H1 (cell line): ENCODE measurements at regions not wholly inside any gene's neighbourhood (a gene's known extent, or its start where the extent isn't known, plus 50 kb on each side); places are given as distances from the start of the nearest gene placed in this dataset.

Source experiments
- CTCF ChIA-PET: fragments of 300-600 bp; sonication (Branson Sonifier 250); formaldehyde crosslinking; loops from one replicate; lab custom pipeline; 2021; ENCODE audit not compliant: partially characterized antibody; lab: Charles Lee
- POLR2A ChIA-PET: fragments of 300-600 bp; sonication (Branson Sonifier 250); formaldehyde crosslinking; loops from one replicate; lab custom pipeline; 2021; ENCODE audit warnings: inconsistent platforms; ENCODE audit not compliant: partially characterized antibody; lab: Charles Lee
- DNase-seq, 2 experiments: peaks; one replicate each; pipeline versions ENCODE4 v3.0.0 to v3.0.0-alpha.2; 2010 to 2022; ENCODE audit warnings: low spot score in 2 of 2, low read depth in 1 of 2, mixed read lengths in 1 of 2
- FAIRE-seq: peaks from 2 replicates; lab custom pipeline; 2011; peaks lifted over from hg19 to GRCh38; lab: Jason Lieb, UNC
- H2AFZ ChIP-seq: 2 replicates; pipeline ENCODE4 v1.8.1; 2012; ENCODE audit warnings: low read length, inconsistent platforms
- H2AK5ac ChIP-seq: 2 replicates; pipeline ENCODE4 v1.6.1; 2013; ENCODE audit warnings: low read depth, low read length
- H2BK120ac ChIP-seq: replicated peaks from 2 replicates; pipeline ENCODE3; 2013; ENCODE audit warnings: low read depth, low read length, inconsistent platforms
- H2BK12ac ChIP-seq: 2 replicates; pipeline ENCODE4 v1.6.1; 2013; ENCODE audit warnings: low read depth, low read length
- H2BK15ac ChIP-seq: 2 replicates; pipeline ENCODE4 v1.6.1; 2013; ENCODE audit warnings: low read length
- H2BK20ac ChIP-seq: 2 replicates; pipeline ENCODE4 v1.6.1; 2013; ENCODE audit warnings: low read length
- H2BK5ac ChIP-seq: 2 replicates; pipeline ENCODE4 v1.6.1; 2013; ENCODE audit warnings: low read depth, low read length
- H3K14ac ChIP-seq: 2 replicates; pipeline ENCODE4 v1.6.1; 2013; ENCODE audit warnings: inconsistent platforms; ENCODE audit not compliant: insufficient read length
- H3K18ac ChIP-seq: 2 replicates; pipeline ENCODE4 v1.6.1; 2013; ENCODE audit warnings: low read length; ENCODE audit errors: extremely low read depth
- H3K23ac ChIP-seq: 2 replicates; pipeline ENCODE4 v1.6.1; 2013; ENCODE audit warnings: inconsistent platforms; ENCODE audit not compliant: insufficient read length
- H3K23me2 ChIP-seq: 2 replicates; pipeline ENCODE4 v1.6.1; 2013; ENCODE audit warnings: low read depth, low read length
- H3K27ac ChIP-seq: 2 replicates; pipeline ENCODE4 v1.6.1; 2011; ENCODE audit warnings: low read depth, low read length, inconsistent platforms
- H3K27me3 ChIP-seq, 4 experiments: replicated peaks in 1 of 4; 1 replicate in 1 of 4; 2 replicates in 3 of 4; pipeline versions ENCODE4 v1.6.1 to v1.8.1; 2011 to 2013; ENCODE audit warnings: low read length in 3 of 4, mild to moderate bottlenecking in 3 of 4, inconsistent platforms in 2 of 4, mixed read lengths in 2 of 4, moderate library complexity in 1 of 4; ENCODE audit not compliant: control insufficient read depth in 3 of 4, insufficient read depth in 3 of 4; ENCODE audit errors: extremely low read depth in 1 of 4
- H3K36me3 ChIP-seq, 4 experiments: 2 replicates each; pipeline versions ENCODE4 v1.6.1 to v1.8.1; 2011 to 2013; ENCODE audit warnings: mild to moderate bottlenecking in 4 of 4, low read length in 3 of 4, moderate library complexity in 2 of 4, control low read depth in 1 of 4, inconsistent platforms in 1 of 4; ENCODE audit not compliant: insufficient read depth in 4 of 4, control insufficient read depth in 2 of 4
- H3K4ac ChIP-seq: replicated peaks from 2 replicates; pipeline ENCODE3; 2013; ENCODE audit warnings: low read length, low read depth, mixed read lengths, inconsistent platforms; ENCODE audit not compliant: insufficient read length
- H3K4me1 ChIP-seq, 4 experiments: replicated peaks in 1 of 4; 1 replicate in 1 of 4; 2 replicates in 3 of 4; pipeline versions ENCODE4 v1.6.1 to v1.8.1; 2011 to 2013; ENCODE audit warnings: low read length in 3 of 4, inconsistent platforms in 2 of 4, mixed read lengths in 1 of 4; ENCODE audit not compliant: insufficient read depth in 4 of 4, control insufficient read depth in 3 of 4
- H3K4me2 ChIP-seq, 2 experiments: 2 replicates each; pipeline versions ENCODE4 v1.6.1 to v1.8.1; 2011 to 2013; ENCODE audit warnings: low read depth in 2 of 2, low read length in 2 of 2, control low read depth in 1 of 2, inconsistent platforms in 1 of 2, mild to moderate bottlenecking in 1 of 2; ENCODE audit not compliant: insufficient read depth in 1 of 2
- H3K4me3 ChIP-seq, 4 experiments: fragments of 200-600, 300-600 bp in 1 of 4; sonication (generic), shearing (Covaris generic), sonication (Bioruptor Twin) in 1 of 4; 2 replicates each; pipeline versions ENCODE4 v1.5.1 to v1.8.1; 2011 to 2016; ENCODE audit warnings: low read length in 4 of 4, low read depth in 3 of 4, control low read depth in 2 of 4, inconsistent platforms in 2 of 4, mild to moderate bottlenecking in 2 of 4, mixed read lengths in 1 of 4, moderate library complexity in 1 of 4; ENCODE audit not compliant: insufficient read depth in 2 of 4; ENCODE audit errors: extremely low read depth in 1 of 4
- H3K56ac ChIP-seq: replicated peaks from 2 replicates; pipeline ENCODE3; 2013; ENCODE audit warnings: low read depth, mild to moderate bottlenecking, mixed read lengths, low read length, inconsistent platforms; ENCODE audit not compliant: insufficient read length
- H3K79me1 ChIP-seq: 2 replicates; pipeline ENCODE4 v1.6.1; 2013; ENCODE audit warnings: low read depth, low read length, control low read depth
- H3K79me2 ChIP-seq, 2 experiments: 2 replicates each; pipeline versions ENCODE4 v1.6.1 to v1.8.1; 2012 to 2013; ENCODE audit warnings: low read length in 2 of 2, mild to moderate bottlenecking in 2 of 2, inconsistent platforms in 1 of 2; ENCODE audit not compliant: insufficient read depth in 2 of 2, control insufficient read depth in 1 of 2
- H3K9ac ChIP-seq, 4 experiments: replicated peaks in 1 of 4; 1 replicate in 1 of 4; 2 replicates in 3 of 4; pipeline versions ENCODE4 v1.6.1 to v1.8.1; 2011 to 2013; ENCODE audit warnings: low read depth in 3 of 4, low read length in 3 of 4, control low read depth in 2 of 4, mild to moderate bottlenecking in 2 of 4, moderate library complexity in 2 of 4, inconsistent platforms in 1 of 4; ENCODE audit errors: extremely low read depth in 1 of 4
- H3K9me3 ChIP-seq, 2 experiments: 2 replicates each; pipeline versions ENCODE4 v1.6.1 to v1.8.1; 2012 to 2013; ENCODE audit warnings: mild to moderate bottlenecking in 2 of 2, moderate library complexity in 2 of 2, control low read depth in 1 of 2, inconsistent platforms in 1 of 2, low read depth in 1 of 2, low read length in 1 of 2, mixed read lengths in 1 of 2; ENCODE audit not compliant: insufficient read depth in 2 of 2
- H4K20me1 ChIP-seq, 2 experiments: replicated peaks in 1 of 2; 2 replicates each; pipeline versions ENCODE3 to v1.8.1; 2011 to 2013; ENCODE audit warnings: inconsistent platforms in 2 of 2, low read length in 2 of 2, mild to moderate bottlenecking in 1 of 2; ENCODE audit not compliant: insufficient read depth in 2 of 2, control insufficient read depth in 1 of 2
- H4K5ac ChIP-seq: 2 replicates; pipeline ENCODE4 v1.6.1; 2013; ENCODE audit warnings: low read length, low read depth, mixed read lengths, inconsistent platforms; ENCODE audit not compliant: insufficient read length
- H4K8ac ChIP-seq: 2 replicates; pipeline ENCODE4 v1.8.0; 2013; ENCODE audit warnings: mild to moderate bottlenecking, moderate library complexity, low read length, inconsistent platforms; ENCODE audit not compliant: insufficient read depth; ENCODE audit errors: extremely low read depth
- H4K91ac ChIP-seq: replicated peaks from 2 replicates; pipeline ENCODE3; 2013; ENCODE audit warnings: low read length, mixed read lengths, inconsistent platforms; ENCODE audit not compliant: insufficient read length
- CEBPB ChIP-seq: IDR thresholded peaks from 2 replicates; pipeline ENCODE4 v1.6.1; 2012; ENCODE audit warnings: low read depth, low read length
- CHD2 ChIP-seq: IDR thresholded peaks from 2 replicates; pipeline ENCODE4 v1.6.1; 2012; ENCODE audit warnings: low read length, improper control_type of control experiment
- CREB1 ChIP-seq: IDR thresholded peaks from 2 replicates; pipeline ENCODE4 v1.6.1; 2012; ENCODE audit warnings: inconsistent platforms
- EP300 ChIP-seq, 2 experiments: IDR thresholded peaks; 1 replicate in 1 of 2; 2 replicates in 1 of 2; pipeline ENCODE4 v1.6.1; 2011 to 2012; ENCODE audit warnings: low read depth in 2 of 2, low read length in 2 of 2, mild to moderate bottlenecking in 2 of 2, borderline replicate concordance in 1 of 2, inconsistent platforms in 1 of 2, moderate library complexity in 1 of 2
- GABPA ChIP-seq: IDR thresholded peaks from 2 replicates; pipeline ENCODE4 v1.6.1; 2011; ENCODE audit warnings: mild to moderate bottlenecking, low read length, moderate library complexity, borderline replicate concordance; ENCODE audit not compliant: insufficient read depth
- KDM4A ChIP-seq: IDR thresholded peaks from one replicate; pipeline ENCODE4 v1.7.1; 2012; ENCODE audit warnings: low read depth, mild to moderate bottlenecking, moderate library complexity, low read length, inconsistent platforms; ENCODE audit not compliant: severe bottlenecking
- NRF1 ChIP-seq: IDR thresholded peaks from 2 replicates; pipeline ENCODE4 v1.6.1; 2011; ENCODE audit warnings: mild to moderate bottlenecking, low read depth, low read length, improper control_type of control experiment
- POU5F1 ChIP-seq: IDR thresholded peaks from 2 replicates; pipeline ENCODE4 v1.6.1; 2011; ENCODE audit warnings: low read depth, mild to moderate bottlenecking, low read length, moderate library complexity
- WGBS, 2 experiments: shearing (Covaris generic) in 1 of 2; methylation state at CpG; one replicate each; pipeline versions ENCODE4 v1.1.6 to v1.1.7; 2013 to 2015; ENCODE audit warnings: low lambda C conversion rate in 2 of 2, mixed read lengths in 2 of 2, inconsistent platforms in 1 of 2, low coverage in 1 of 2, missing lambda C conversion rate in 1 of 2; ENCODE audit not compliant: insufficient replicate concordance in 2 of 2, insufficient coverage in 1 of 2, insufficient read length in 1 of 2; ENCODE audit errors: extremely low coverage in 1 of 2, missing lambda C conversion rate in 1 of 2; 5-methylcytosine and 5-hydroxymethylcytosine counted together

DNA sequence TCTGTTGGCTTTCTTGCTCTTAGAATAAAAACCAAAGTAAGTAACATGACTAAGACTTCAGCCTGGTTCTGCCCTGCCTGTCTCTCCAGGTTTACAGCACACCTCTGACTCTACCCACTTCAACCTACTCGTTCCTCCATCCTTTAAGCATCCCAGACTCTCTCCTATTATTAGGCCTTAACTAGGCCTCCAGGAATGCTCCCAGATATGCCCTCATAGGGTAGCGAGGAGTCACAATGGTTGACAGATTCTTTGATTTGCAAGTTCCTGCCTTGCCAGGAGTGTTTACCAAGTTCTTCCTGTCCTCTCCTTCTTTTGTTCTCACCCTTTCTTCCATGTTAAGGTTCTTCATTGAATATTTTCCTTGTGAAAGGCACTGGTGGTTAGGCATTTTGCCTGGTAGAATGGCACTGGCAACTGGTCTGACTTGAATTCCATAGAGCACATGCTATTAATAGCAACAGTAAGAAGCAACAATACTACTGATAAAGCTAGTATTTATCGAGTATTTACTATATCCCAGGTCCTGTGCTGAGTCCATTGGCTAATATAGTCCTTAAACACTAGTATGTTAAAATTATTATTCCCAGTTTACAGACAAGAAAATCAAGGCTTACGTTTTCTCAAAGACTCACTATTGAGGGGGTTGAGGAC is 327.9 kb upstream of the PRKCQ start:
- Histone ChIP-seq H3K27ac (no peak overlapping the region), H2BK5ac (no peak overlapping the region), H4K5ac (no peak overlapping the region), H4K91ac (no peak overlapping the region), H3K23me2 (no peaks in the 10 kb centered on the region; the same call in 1 of the 2 replicates), H3K14ac (no peak overlapping the region), H3K4me2 (no peak overlapping the region), H2BK15ac (no peak overlapping the region), H3K56ac (no peak overlapping the region), H3K9ac (no peak overlapping the region), H3K9me3 (peaks cover 0 to 2% of the 10 kb centered on the region in 2 experiments; a peak in 1 of 4 replicates), H3K4me1 (no peaks in the 10 kb centered on the region), H3K27me3 (no peaks in the 10 kb centered on the region), H3K79me2 (no peaks in the 10 kb centered on the region), H3K23ac (no peak overlapping the region), H3K79me1 (no peaks in the 10 kb centered on the region), H3K4ac (no peak overlapping the region), H2BK20ac (no peak overlapping the region), H3K36me3 (no peaks in the 10 kb centered on the region), H3K18ac (no peak overlapping the region), H2BK120ac (no peak overlapping the region), H2BK12ac (no peak overlapping the region), H2AFZ (no peak overlapping the region), H2AK5ac (no peak overlapping the region), H4K20me1 (no peaks in the 10 kb centered on the region), H4K8ac (no peak overlapping the region), H3K4me3 (no peak overlapping the region)
- TF ChIP-seq KDM4A (no peak), CREB1 (no peak), GABPA (no peak), NRF1 (no peak), POU5F1 (no peak), EP300 (IDR thresholded peaks at IDR 0.05; ENCODE audit: borderline replicate concordance in 1 of 2, low read depth in 2 of 2, low read length in 2 of 2) (no peak), CEBPB (no peak), CHD2 (no peak)
- DNase-seq = no peak
- whole genome bisulfite sequencing, 2 experiments = 89% methylated on average over 4 of the region's 4 CpGs; no CpG with 5 or more reads in 1 of the 2 experiments
- CTCF ChIA-PET = interaction anchor here (1.9 kb wide), 1 partner anchor 12 kb away, joined by 6 read pairs; no protein-coding TSS in a partner anchor
- no peak for FAIRE-seq
- POLR2A ChIA-PET = no interaction called here
